GM18873 (cell line): ENCODE measurements at regions not wholly inside any gene's neighbourhood (a gene's known extent, or its start where the extent isn't known, plus 50 kb on each side); places are given as distances from the start of the nearest gene placed in this dataset.

ENCODE experiments used
- ATAC-seq: cut with Tn5 transposase; IDR thresholded peaks from one replicate; pipeline ENCODE4 v1.9.1; 2021; ENCODE audit warnings: mild to moderate bottlenecking, moderate library complexity, moderate number of reproducible peaks; ENCODE audit not compliant: unreplicated experiment, low FRiP score

DNA sequence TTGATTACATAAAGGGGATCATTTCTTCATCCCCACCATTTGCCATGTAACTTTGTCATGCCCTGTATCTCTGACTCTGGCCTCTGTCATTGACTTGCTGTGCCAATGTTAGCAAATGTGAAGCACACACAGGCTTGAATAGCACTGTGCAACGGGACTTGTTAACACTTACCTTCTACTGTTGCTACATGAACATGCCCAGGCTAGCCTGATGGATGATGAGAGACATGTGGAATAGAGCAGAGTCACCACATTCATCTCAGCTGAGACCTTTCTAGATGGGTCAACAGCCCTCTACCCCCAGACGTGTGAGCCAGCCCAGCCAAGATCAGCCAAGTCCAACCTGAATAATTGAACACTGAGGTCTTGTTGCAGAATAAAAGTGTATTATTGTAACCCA is 162.1 kb upstream of the SALL1 start:
- ATAC-seq, result no peak

DNA sequence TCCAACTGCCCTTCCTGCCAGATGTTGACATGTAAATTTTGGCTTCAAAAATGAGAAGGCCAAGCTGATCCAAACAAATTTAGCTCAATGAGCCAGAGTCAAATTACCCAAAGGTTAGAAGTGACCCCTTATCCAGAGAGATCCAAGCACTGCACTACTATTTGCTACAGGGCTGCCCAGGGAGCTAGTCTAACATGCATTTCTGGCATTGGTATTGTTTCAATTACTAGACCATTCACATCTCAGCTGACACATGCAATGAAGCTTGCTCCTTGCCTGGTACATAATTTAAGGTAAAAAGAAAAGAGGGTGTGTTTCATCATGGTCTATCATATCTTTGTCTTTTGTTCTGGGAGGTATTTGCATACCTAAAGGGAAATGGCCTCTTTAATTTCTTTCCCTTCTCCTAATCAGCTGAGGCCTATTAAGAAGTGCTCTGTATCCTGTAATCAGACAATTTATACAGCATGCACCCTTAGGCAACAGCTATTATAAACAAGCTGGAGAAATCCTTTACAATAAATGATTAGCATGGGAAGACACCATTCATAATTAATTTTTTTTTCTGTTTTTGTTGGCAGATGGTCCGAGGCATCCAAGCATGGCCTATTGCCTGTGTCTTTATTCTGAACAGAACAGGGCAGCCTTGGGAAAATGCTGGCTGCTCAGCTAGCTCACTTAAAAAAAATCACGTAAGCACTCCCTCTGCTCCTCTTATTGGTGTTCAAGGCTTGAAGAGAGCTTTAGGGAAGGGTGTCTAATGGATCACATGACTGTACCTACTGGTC is 161.5 kb upstream of the SALL1 start:
- no peak for ATAC-seq

DNA sequence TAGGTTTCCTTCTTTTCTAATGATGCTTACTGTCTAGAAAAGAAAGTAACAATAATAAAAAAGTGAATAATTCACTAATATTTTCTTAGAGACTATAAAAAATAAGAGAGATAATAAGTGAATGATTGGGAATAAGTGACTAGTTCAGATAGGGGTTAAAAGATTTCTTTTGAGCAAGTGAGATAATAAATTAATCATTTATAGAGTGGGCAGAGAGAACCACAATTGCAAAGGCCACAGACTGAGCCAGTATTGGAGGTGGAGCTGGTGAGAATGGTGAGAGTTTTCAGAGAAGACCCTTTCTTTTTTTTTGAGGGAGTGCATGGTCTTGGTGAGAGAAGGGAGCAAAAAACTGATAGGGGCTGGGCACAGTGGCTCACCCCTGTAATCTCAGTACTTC is 159.1 kb upstream of the SALL1 start:
- ATAC-seq, result no peak

DNA sequence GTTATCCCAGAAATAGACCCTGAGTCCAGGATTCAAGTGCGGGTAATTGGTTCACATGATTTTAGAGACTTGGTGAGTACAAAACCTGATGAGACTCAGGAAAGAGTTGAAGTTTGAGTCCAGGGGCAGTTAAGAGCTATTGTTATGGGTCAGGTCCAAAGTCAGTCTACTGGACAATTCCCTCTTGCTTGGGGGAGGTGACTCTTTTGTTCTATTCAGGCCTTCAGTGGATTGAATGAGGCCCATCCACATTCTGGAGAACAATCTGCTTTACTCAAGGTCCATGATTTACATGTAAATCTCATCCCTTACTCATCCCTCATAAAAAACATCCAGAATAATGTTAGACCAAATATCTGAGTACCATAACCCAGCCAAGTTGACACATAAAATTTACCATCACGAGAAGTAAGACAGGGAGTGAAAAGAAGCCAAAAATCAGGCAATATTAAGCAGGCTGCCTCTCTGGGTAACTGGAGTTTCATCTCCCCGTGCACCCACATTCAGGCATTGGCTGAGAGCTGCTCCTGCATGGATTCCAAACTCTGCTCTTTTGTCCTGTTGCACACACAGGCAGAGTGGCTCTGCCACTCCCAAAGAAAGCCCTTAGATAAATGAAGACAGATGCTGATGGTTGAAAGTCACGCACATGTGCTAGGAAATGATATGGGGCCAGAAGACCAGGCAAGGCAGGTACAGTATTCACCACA is 156.0 kb upstream of the SALL1 start:
- no peak for ATAC-seq

DNA sequence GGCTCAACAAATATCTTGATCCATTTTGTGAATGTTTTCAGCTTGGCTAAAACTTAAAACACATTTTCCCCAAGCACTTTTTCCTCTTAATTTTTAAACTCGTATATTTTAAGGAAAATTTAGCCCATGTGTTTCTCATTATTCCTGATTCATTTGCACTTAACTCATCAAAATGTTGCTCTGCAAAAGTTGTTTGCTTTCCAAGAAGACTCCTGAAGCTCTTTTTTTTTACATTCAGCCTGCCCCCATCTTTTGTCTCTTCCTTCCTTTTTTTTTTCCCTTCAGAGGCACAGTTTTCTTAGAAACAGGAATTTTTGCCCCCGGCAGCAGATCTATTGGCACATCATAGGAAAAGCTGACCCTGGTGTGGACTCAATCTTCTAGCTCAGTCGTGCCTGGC is 155.0 kb upstream of the SALL1 start:
- no peak for ATAC-seq

DNA sequence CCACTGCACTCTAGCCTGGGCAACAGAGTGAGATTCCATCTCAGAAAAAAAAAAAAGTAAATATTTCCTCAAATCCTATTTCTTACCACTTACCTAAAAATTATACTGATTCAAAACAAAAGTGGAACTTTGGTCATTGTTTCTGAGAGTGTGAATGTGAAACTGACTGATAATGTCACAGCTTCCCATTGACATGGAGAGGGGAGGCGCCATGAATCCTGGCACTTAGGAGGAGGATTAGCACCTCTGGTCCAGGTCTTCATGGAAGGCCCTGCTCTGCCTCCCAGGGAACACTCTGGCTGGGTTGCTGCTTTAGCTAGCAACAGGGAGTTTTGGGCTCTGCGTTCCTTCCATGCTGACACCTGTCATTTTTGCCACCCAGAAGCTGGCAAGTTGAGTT is 154.3 kb upstream of the SALL1 start:
- no peak for ATAC-seq

DNA sequence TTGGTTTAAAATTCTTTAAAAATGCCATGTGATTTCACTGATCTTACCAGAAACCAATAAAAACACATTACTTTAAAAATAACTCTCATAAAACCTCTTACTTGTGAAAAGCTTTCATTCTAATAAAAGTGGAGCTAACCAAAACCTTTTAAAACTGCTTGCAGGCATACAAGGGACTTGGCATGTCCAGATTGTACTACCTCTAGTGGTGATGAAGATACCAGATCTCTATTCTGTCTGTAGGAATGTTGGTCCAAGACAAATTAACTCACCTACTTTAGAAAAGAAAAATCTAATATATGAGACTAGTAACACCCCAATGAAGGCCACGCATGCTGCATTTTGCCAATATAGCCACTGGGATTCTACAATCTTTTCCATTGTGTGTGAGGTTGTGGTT is 151.0 kb upstream of the SALL1 start:
- ATAC-seq, result no peak

DNA sequence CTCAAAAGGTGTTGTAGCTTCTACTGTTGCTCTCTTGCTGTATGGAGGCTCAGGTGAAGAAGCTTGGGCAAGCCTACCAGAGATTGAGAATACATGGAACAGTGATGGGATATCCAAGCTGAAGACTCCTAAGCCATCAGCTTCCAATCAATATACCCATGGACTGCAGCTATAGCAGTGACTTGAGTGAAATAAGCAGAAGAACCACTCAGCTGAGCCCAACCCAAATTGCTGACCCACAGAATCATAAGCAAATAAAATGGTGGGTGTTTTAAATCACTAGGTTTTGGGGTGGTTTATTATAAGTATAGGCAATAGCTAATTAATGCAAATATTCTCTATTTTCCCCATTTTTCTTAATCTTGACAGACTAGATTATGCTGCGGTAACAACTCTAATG is 147.7 kb upstream of the SALL1 start:
- no peak for ATAC-seq

DNA sequence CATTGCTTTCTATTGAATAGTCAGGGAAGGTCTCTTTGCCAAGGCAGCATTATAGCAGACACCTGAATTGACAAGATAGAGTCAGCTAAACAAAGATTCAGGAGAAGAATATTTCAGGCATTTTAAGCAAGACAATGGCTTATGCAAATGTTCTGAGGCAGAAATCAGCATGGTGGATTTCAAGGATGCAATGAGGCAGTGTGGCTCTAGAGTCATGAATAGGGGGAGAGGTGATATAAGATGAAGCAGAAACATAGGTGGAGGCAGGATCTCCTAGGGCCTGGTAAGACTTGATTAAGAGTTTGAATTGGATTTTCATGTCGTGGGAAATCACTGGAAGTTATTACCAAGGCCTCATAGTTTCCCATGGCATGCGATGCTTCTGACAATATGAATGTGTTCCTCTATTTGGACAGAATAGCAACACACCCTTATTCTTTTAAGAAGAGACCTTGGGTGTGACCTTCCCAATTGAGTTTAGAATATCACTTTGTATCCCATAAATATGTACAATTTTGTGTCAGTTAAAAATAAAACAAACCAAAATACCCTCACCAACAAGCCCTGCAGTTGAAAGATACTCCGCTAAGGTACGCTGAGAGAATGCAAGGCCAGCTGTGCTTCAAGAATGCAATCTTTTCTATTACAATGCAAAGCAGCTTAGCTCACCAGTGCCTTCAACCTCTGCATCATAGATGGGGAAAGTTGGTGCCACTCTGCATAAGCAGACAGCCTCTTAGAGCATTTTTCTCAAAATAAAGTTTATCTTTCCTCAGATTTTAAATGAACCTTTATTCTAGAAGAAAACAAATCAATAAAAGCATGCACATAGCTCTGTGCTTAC is 139.6 kb upstream of the SALL1 start:
- no peak for ATAC-seq

DNA sequence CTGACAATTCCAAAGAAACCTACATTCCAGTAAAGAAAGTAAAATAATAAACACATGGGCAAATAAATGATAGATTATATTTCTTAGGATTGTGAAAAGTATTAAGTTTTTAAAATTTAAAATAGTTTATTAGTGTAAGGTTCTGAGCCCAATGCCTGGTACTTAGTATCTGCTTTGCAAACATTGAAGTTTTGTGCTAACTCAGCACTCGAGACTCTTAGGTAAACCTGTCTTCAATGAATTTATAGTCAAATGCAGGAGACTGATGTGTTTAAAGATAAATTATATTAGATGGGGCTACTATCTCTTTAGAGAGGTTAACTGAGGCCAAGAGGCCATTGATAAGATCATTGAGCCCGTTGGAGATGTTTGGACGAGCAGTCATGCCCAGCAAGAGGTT is 138.3 kb upstream of the SALL1 start:
- ATAC-seq, result no peak

DNA sequence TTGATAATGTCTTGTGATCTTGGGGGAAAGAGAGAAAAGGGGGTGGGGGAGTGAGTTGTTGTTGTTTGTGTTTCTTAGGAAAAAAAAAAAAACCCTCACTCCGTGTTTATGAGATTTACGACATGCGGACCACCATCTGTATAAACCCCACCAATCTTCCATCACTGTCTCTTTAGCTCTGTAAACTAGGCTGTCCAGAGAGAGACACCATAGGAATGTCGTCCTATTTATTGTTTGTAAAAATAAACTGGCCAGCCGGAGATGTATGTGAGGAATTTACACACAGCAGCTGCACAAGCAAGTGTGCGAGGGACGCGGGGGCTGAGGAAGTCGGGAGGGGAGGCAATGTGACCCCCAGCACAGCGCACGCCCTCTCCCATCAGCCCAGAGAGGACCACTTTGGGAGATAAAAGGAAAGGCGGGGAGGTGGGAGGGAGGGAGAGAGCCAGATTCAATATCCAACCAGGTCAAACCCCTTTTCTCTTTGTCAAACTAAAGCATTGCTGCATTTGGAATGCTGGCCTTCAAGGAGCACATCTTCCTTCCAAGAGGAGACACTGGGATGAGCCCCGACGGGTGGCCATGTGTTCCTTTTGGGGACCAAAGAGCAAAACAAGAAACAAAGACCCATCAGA is 136.2 kb upstream of the SALL1 start:
- ATAC-seq, result no peak

DNA sequence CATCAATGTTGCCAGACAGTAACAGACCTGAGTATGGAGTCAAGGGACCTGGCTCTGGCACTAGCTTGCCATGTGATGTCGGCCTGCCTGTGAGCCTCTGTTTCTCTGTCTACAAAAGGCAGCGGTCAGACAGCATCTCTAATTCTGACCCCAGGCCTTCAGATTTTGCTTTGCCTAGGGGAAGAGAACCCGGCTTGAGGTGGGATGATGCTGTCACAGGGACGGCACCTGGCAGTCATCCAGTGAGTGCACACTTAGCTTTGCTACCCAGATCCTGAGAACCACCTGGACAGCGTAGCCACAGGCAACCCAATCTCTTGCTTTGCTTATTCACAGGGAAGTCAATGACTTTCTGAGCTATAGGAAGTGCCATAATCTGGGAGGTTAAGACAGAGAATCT is 135.2 kb upstream of the SALL1 start:
- no peak for ATAC-seq

DNA sequence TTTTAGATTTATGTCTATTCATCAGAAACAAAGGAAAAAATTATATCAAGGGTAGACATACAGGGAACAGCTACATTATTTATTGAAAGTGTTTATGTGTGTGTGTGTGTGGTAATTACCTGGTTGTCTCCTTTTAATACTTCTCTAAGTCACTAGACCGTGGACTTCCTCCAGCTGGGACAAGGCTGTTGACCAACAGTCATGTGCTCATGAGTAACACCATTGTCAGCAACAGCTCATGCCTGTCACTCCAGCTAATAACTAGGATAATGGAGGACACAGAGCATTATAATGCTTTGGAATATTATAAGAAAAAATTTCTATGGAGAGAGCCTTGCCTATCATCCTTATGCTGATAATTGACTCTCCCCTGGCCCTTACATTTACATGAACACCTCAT is 125.3 kb upstream of the SALL1 start:
- no peak for ATAC-seq

DNA sequence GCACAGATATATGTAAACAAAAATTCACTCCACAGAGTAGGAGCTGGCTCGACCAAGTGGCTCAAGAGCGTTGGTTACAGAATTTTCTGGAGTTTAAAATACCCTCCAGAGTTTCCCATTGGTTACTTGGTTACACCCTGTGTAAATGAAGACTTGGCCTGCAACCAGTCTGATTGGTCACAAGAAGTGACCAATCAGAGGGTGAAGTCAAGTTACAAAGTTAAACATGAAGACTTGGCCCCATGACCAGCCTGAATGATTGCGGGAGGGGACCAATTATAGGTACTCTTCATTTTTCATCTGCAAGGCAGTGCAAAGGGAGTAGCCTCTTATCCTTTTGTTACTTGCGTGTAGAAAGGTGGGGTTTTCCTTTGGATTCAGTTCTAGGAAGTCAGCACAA is 121.3 kb upstream of the SALL1 start:
- no peak for ATAC-seq

DNA sequence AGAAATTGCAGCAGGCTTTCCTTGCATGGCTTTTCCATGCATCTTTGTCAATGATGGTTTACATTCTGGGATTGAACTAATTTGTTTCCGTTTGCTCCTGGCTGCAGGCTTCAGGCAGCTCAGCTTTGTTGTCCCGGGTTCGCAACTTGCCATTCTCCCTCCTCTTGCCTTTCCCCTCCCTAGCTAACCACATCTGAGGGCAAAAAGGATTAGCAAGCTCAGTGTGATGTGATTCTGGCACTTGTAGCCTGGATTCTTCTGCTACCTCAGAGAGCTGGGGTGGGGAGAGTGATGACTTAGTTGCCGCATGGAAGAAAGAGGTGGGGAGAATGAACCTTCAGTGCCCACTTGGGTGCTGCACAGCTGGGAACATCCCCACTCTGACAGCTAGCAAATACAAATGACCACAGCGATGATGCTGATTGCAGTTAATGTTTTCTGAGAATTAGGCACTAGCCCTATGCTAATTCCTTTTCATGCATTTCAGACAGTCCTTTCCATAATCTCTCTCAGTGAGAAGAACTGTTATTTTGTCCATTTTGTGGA is 120.2 kb upstream of the SALL1 start:
- no peak for ATAC-seq

DNA sequence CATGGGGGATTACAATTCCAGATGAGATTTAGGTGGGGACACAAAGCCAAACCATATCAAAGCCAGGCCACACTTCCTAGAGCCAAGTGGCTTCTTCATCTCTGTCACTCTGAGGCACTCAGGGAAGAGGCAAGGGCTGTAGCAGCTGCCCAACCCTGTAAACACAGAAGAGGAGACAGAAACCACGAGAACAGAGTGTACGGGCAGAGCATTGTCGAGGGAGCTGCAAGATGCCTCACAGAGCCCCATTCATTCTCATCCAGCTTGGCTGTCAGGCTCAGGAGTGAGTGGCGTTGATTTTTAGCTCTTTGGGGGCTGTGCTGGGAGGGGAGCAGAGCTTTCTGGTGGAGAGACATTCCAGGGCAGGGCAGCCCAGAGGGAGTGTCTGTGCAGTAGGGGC is 117.2 kb upstream of the SALL1 start:
- ATAC-seq, result no peak

DNA sequence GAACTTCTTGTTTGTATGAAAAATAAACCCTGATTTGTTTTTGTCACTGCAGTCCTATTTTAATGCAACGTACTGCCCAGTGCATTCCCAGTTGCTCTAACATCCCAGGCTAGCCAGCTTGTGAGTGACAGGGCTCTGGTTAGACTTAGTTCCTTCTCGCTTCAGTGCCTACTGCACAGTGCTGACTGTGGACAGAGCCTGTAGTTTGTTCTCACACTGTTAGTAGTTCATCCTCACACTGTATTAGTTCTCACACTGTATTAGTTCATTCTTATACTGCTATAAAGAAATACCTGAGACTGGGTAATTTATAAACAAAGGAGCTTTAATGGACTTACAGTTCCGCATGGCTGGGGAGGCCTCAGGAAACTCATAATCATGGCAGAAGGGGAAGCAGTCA is 116.6 kb upstream of the SALL1 start:
- ATAC-seq, result no peak

DNA sequence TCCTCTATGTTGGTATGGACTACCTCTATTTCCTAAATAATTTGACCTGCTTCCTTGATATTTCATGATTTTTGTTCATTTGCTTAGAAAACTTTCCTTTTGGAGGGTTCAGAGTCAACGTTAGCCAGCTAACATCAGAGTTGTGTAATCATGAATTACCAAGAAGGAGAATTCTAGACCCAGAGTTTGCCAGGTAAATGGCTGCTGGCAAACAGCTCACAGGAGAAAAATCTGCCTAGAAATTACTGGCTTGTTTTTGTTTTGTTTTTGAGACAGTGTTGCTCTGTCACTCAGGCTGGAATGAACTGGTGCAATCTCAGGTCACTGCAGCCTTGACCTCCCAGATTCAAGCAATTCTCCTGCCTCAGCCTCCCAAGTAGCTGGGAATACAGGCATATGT is 111.4 kb upstream of the SALL1 start:
- no peak for ATAC-seq

DNA sequence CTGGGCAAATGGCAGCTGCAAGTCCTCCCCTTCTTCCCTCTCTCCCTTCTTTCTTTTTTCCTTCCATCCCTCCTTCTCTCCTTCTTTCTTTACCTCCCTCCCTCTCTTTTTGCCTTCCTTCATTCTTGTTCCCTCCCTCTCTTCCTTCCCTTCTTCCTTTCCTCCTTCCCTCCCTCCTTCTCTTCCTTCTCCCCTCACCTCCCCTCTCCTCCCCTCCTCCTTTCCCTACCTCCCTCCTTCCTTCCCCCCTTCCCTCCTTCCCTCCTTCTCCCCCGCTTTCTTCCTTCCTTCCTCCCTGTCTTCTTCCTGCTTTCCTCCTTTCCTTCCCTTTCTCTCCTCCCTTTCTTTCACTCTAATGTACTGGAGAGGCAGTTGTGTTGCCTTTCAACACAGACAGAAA is 110.8 kb upstream of the SALL1 start:
- ATAC-seq, result no peak

DNA sequence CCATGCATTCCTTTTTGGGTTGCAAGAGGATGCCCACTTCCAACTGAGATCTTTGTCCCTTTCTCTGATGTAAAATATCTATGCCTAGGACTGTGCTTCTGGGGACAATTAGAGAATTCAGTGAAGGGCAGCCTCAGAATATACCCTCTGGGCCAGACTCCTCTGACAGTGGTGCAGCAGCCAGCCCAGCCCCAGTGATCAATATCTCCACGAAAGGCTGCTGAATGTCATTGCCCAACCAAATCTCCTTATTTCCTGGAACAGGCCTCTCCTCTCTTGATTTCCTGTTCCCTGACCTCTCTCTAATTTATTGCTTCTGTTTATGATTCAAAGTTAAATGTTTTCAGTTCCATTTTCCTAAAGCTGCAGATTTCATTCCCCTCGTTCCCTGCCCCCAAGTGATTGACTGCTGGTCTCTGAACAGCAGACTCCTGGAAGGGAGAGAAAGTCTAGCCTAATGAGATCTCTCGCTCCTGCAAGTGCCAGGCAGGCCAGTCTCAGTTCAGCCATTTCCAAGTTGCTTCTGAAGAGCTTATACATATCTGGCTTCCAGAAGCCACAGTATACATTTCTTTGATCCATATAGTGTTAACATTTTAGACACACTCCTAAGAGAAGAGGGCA is 104.4 kb upstream of the SALL1 start:
- no peak for ATAC-seq
